ENCODE measurements at regions not wholly inside any gene's neighbourhood (a gene's known extent, or its start where the extent isn't known, plus 50 kb on each side); places are given as distances from the start of the nearest gene placed in this dataset.

- no peak overlapping the region for H3K27ac ChIP-seq
- TF ChIP-seq CTCF (conservative IDR thresholded peaks at IDR 0.05) = no peak
Observed at GRCh38 chr16:54482892-54483574, 196.4 kb upstream of the IRX3 start.

- no peak for TF ChIP-seq CTCF (conservative IDR thresholded peaks at IDR 0.05)
Observed at GRCh38 chr16:54480429-54480828, 193.8 kb upstream of the IRX3 start.

GRCh38 chr16:54479546-54479945 is 193.0 kb upstream of the IRX3 start:
- no peak for TF ChIP-seq CTCF (conservative IDR thresholded peaks at IDR 0.05)

More at GRCh38 chr16:54480429-54480828, 193.8 kb upstream of the IRX3 start:
- no peak overlapping the region for H3K27ac ChIP-seq

GRCh38 chr16:54477714-54478113 is 191.1 kb upstream of the IRX3 start:
- TF ChIP-seq CTCF (conservative IDR thresholded peaks at IDR 0.05) = no peak
- no peak overlapping the region for H3K27ac ChIP-seq

More at GRCh38 chr16:54479546-54479945, 193.0 kb upstream of the IRX3 start:
- H3K27ac ChIP-seq = no peak overlapping the region

- no peak overlapping the region for H3K27ac ChIP-seq
- no peak for TF ChIP-seq CTCF (conservative IDR thresholded peaks at IDR 0.05)
Observed at GRCh38 chr16:54475019-54475601, 188.5 kb upstream of the IRX3 start.

GRCh38 chr16:54473226-54473993 is 186.8 kb upstream of the IRX3 start:
- TF ChIP-seq CTCF (conservative IDR thresholded peaks at IDR 0.05) = no peak
- no peak overlapping the region for H3K27ac ChIP-seq

- TF ChIP-seq CTCF (conservative IDR thresholded peaks at IDR 0.05) = no peak
- no peak overlapping the region for H3K27ac ChIP-seq
Observed at GRCh38 chr16:54467398-54467797, 180.8 kb upstream of the IRX3 start.

All from VCaP (cell line).